ENCODE measurements at regions not wholly inside any gene's neighbourhood (a gene's known extent, or its start where the extent isn't known, plus 50 kb on each side); places are given as distances from the start of the nearest gene placed in this dataset.
A peak's percentile ranks its signal among the peaks of the same experiment; 100 is the strongest.

DNA sequence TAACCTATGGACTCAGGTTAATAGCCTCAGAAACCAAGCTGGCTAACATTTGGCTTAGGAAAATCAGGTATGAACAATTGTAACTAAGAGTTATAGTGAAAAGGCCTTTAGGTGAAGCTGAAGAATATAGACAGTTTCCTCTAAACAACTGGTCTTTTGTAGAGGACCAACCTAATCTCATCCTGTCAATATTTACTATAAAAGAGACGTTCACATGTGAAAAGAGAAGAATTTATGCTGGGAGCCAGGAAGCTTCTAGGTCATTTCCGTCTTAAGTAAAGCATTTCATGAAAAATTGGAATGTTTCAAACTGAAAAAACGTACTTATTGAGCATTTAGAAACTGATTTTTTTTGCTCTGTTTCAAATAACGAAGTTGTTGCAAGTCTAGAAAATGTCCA lies 764.3 kb upstream of the GOLIM4 start (continued):
- no peak for TF ChIP-seq GTF2F1 (IDR thresholded peaks at IDR 0.05; ENCODE audit: low read length)
- TF ChIP-seq BCLAF1 (IDR thresholded peaks at IDR 0.05): no peak
- no peak for TF ChIP-seq MYPOP (CRISPR knock-in tag; IDR thresholded peaks at IDR 0.05)
- no peak for TF ChIP-seq PHF21A (CRISPR knock-in tag; IDR thresholded peaks at IDR 0.05)
- TF ChIP-seq KLF15 (CRISPR knock-in tag; IDR thresholded peaks at IDR 0.05; ENCODE audit: borderline replicate concordance): no peak
- no peak for TF ChIP-seq MYC (CRISPR knock-in tag; IDR thresholded peaks at IDR 0.05; ENCODE audit: borderline replicate concordance)
- 0 out of 2 replicates have a peak, but pooled peaks have one; percentile 28 for TF ChIP-seq HNF4A (CRISPR knock-in tag; IDR thresholded peaks at IDR 0.05)
- TF ChIP-seq ZNF562 (CRISPR knock-in tag; IDR thresholded peaks at IDR 0.05; ENCODE audit: borderline replicate concordance): no peak
- no peak for TF ChIP-seq FLYWCH1 (CRISPR knock-in tag; IDR thresholded peaks at IDR 0.05)
- no peak for TF ChIP-seq EEA1 (CRISPR knock-in tag; IDR thresholded peaks at IDR 0.05; ENCODE audit: borderline replicate concordance)
- TF ChIP-seq FOXP1 (IDR thresholded peaks at IDR 0.05): no peak
- 0 out of 2 replicates have a peak, but pooled peaks have one; percentile 27 for TF ChIP-seq FOXP1 (CRISPR knock-in tag; IDR thresholded peaks at IDR 0.05)
- TF ChIP-seq ZNF644 (CRISPR knock-in tag; IDR thresholded peaks at IDR 0.05; ENCODE audit: low read depth): no peak
- TF ChIP-seq HNF4G (IDR thresholded peaks at IDR 0.05; ENCODE audit: borderline replicate concordance, low read depth, low read length): no peak
- no peak for TF ChIP-seq HNF4G (CRISPR knock-in tag; IDR thresholded peaks at IDR 0.05; ENCODE audit: borderline replicate concordance, low read depth)
- TF ChIP-seq ZNF550 (CRISPR knock-in tag; IDR thresholded peaks at IDR 0.05; ENCODE audit: borderline replicate concordance): no peak
- TF ChIP-seq FOXJ3 (CRISPR knock-in tag; IDR thresholded peaks at IDR 0.05; ENCODE audit: borderline replicate concordance): peak; percentile 53; the same call in 1 of the 2 replicates
- no peak for TF ChIP-seq ZNF773 (CRISPR knock-in tag; IDR thresholded peaks at IDR 0.05; ENCODE audit: borderline replicate concordance)
- no peak for TF ChIP-seq YEATS2 (CRISPR knock-in tag; IDR thresholded peaks at IDR 0.05; ENCODE audit: borderline replicate concordance)
- TF ChIP-seq ZNF839 (CRISPR knock-in tag; IDR thresholded peaks at IDR 0.05; ENCODE audit: borderline replicate concordance): no peak
- TF ChIP-seq ZNF607 (CRISPR knock-in tag; IDR thresholded peaks at IDR 0.05; ENCODE audit: borderline replicate concordance): no peak
- TF ChIP-seq, protein P1, sequence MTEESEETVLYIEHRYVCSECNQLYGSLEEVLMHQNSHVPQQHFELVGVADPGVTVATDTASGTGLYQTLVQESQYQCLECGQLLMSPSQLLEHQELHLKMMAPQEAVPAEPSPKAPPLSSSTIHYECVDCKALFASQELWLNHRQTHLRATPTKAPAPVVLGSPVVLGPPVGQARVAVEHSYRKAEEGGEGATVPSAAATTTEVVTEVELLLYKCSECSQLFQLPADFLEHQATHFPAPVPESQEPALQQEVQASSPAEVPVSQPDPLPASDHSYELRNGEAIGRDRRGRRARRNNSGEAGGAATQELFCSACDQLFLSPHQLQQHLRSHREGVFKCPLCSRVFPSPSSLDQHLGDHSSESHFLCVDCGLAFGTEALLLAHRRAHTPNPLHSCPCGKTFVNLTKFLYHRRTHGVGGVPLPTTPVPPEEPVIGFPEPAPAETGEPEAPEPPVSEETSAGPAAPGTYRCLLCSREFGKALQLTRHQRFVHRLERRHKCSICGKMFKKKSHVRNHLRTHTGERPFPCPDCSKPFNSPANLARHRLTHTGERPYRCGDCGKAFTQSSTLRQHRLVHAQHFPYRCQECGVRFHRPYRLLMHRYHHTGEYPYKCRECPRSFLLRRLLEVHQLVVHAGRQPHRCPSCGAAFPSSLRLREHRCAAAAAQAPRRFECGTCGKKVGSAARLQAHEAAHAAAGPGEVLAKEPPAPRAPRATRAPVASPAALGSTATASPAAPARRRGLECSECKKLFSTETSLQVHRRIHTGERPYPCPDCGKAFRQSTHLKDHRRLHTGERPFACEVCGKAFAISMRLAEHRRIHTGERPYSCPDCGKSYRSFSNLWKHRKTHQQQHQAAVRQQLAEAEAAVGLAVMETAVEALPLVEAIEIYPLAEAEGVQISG (CRISPR knock-in tag; IDR thresholded peaks at IDR 0.05): no peak
- TF ChIP-seq, protein P2, sequence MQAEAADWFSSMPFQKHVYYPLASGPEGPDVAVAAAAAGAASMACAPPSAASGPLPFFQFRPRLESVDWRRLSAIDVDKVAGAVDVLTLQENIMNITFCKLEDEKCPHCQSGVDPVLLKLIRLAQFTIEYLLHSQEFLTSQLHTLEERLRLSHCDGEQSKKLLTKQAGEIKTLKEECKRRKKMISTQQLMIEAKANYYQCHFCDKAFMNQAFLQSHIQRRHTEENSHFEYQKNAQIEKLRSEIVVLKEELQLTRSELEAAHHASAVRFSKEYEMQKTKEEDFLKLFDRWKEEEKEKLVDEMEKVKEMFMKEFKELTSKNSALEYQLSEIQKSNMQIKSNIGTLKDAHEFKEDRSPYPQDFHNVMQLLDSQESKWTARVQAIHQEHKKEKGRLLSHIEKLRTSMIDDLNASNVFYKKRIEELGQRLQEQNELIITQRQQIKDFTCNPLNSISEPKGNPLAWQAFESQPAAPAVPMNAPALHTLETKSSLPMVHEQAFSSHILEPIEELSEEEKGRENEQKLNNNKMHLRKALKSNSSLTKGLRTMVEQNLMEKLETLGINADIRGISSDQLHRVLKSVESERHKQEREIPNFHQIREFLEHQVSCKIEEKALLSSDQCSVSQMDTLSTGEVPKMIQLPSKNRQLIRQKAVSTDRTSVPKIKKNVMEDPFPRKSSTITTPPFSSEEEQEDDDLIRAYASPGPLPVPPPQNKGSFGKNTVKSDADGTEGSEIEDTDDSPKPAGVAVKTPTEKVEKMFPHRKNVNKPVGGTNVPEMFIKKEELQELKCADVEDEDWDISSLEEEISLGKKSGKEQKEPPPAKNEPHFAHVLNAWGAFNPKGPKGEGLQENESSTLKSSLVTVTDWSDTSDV (CRISPR knock-in tag; IDR thresholded peaks at IDR 0.05): no peak
- no peak for TF ChIP-seq ZBTB38 (CRISPR knock-in tag; IDR thresholded peaks at IDR 0.05)
